OCI-LY1 (cell line): ENCODE measurements at regions not wholly inside any gene's neighbourhood (a gene's known extent, or its start where the extent isn't known, plus 50 kb on each side); places are given as distances from the start of the nearest gene placed in this dataset.

ENCODE experiments used
- H2AFZ ChIP-seq: fragments of 200-600 bp; sonication (generic), shearing (Covaris generic); 2 replicates; pipeline ENCODE4 v1.6.0; 2014; ENCODE audit warnings: antibody characterized with exemption, mild to moderate bottlenecking, low read length
- H3F3A ChIP-seq: fragments of 200-600 bp; sonication (generic), shearing (Covaris generic); 2 replicates; pipeline ENCODE4 v1.6.0; 2014; ENCODE audit warnings: mild to moderate bottlenecking, antibody characterized with exemption, low read length, moderate library complexity; ENCODE audit not compliant: insufficient read depth
- H3K27ac ChIP-seq: fragments of 200-600 bp; sonication (generic); 2 replicates; pipeline ENCODE4 v1.5.1; 2014; ENCODE audit warnings: low read length, mixed run types, mild to moderate bottlenecking, low read depth; ENCODE audit not compliant: poor library complexity, severe bottlenecking
- H3K27me3 ChIP-seq: fragments of 200-600 bp; sonication (generic); 2 replicates; pipeline ENCODE4 v1.6.0; 2014; ENCODE audit warnings: antibody characterized with exemption, mild to moderate bottlenecking, low read length, moderate library complexity; ENCODE audit not compliant: insufficient read depth
- H3K36me3 ChIP-seq: fragments of 200-600 bp; sonication (generic); 2 replicates; pipeline ENCODE4 v1.6.1; 2014; ENCODE audit warnings: mild to moderate bottlenecking, antibody characterized with exemption, low read length, moderate library complexity, mixed read lengths; ENCODE audit not compliant: insufficient read depth
- H3K4me1 ChIP-seq: fragments of 200-600 bp; sonication (generic); 2 replicates; pipeline ENCODE4 v1.5.1; 2014; ENCODE audit warnings: mild to moderate bottlenecking, low read length, moderate library complexity; ENCODE audit not compliant: insufficient read depth, severe bottlenecking
- H3K4me2 ChIP-seq: fragments of 200-600 bp; sonication (generic), shearing (Covaris generic); 2 replicates; pipeline ENCODE4 v1.6.1; 2014; ENCODE audit warnings: low read length
- H3K4me3 ChIP-seq: fragments of 200-600 bp; sonication (generic); 2 replicates; pipeline ENCODE4 v1.5.1; 2014; ENCODE audit warnings: low read length, low read depth, mild to moderate bottlenecking, mixed read lengths; ENCODE audit not compliant: poor library complexity, severe bottlenecking
- H3K79me2 ChIP-seq: fragments of 200-600 bp; shearing (Covaris generic); 2 replicates; pipeline ENCODE4 v1.6.1; 2016; ENCODE audit warnings: mixed run types, low read length, mixed read lengths; ENCODE audit not compliant: insufficient read depth
- H3K9ac ChIP-seq: fragments of 200-600 bp; sonication (generic), shearing (Covaris generic); 2 replicates; pipeline ENCODE4 v1.6.1; 2014; ENCODE audit warnings: mild to moderate bottlenecking, low read length, mixed read lengths
- H3K9me2 ChIP-seq: fragments of 200-600 bp; sonication (generic), shearing (Covaris generic); 2 replicates; pipeline ENCODE4 v1.6.1; 2014; ENCODE audit warnings: low read depth, mild to moderate bottlenecking, low read length, mixed read lengths
- H3K9me3 ChIP-seq: fragments of 200-600 bp; shearing (Covaris generic); 2 replicates; pipeline ENCODE4 v1.6.1; 2014; ENCODE audit warnings: low read length, mixed read lengths
- H4K20me1 ChIP-seq: fragments of 200-600 bp; sonication (generic), shearing (Covaris generic); 2 replicates; pipeline ENCODE4 v1.6.0; 2016; ENCODE audit warnings: mild to moderate bottlenecking, low read length; ENCODE audit not compliant: insufficient read depth
- CTCF ChIP-seq: fragments of 200-600 bp; sonication (generic), shearing (Covaris generic); IDR thresholded peaks from 2 replicates; pipeline ENCODE4 v1.5.1; 2017; ENCODE audit warnings: mild to moderate bottlenecking, antibody characterized with exemption, low read length, moderate library complexity, mixed read lengths
- EZH2 ChIP-seq: fragments of 200-600 bp; sonication (generic), shearing (Covaris generic); IDR thresholded peaks from 2 replicates; pipeline ENCODE4 v1.8.0; 2017; ENCODE audit warnings: borderline replicate concordance, mixed run types, mild to moderate bottlenecking, antibody characterized with exemption, low read length, moderate library complexity, mixed read lengths

- Histone ChIP-seq H2AFZ (no peak overlapping the region), H3F3A (no peaks in the 10 kb centered on the region), H3K36me3 (no peaks in the 10 kb centered on the region), H3K4me3 (no peak overlapping the region), H3K9me3 (no peaks in the 10 kb centered on the region), H3K27ac (no peak overlapping the region), H3K79me2 (no peaks in the 10 kb centered on the region), H3K4me1 (no peaks in the 10 kb centered on the region), H3K9me2 (no peaks in the 10 kb centered on the region), H4K20me1 (no peaks in the 10 kb centered on the region), H3K9ac (no peak overlapping the region), H3K4me2 (no peak overlapping the region), H3K27me3 (no peaks in the 10 kb centered on the region)
- TF ChIP-seq EZH2 (no peak), CTCF (no peak)
Measured at GRCh38 chr10:21146436-21146789, 249.3 kb upstream of the NEBL start.

GRCh38 chr10:21145751-21146435 is 248.8 kb upstream of the NEBL start:
- Histone ChIP-seq H3K79me2 (no peaks in the 10 kb centered on the region), H3K4me2 (no peak overlapping the region), H3K27me3 (no peaks in the 10 kb centered on the region), H3F3A (no peaks in the 10 kb centered on the region), H3K9me2 (no peaks in the 10 kb centered on the region), H3K27ac (no peak overlapping the region), H4K20me1 (no peaks in the 10 kb centered on the region), H3K4me1 (no peaks in the 10 kb centered on the region), H3K4me3 (no peak overlapping the region), H2AFZ (no peak overlapping the region), H3K9ac (no peak overlapping the region), H3K36me3 (no peaks in the 10 kb centered on the region), H3K9me3 (no peaks in the 10 kb centered on the region)
- TF ChIP-seq CTCF: no peak
- no peak for TF ChIP-seq EZH2

GRCh38 chr10:21144047-21144446 is 246.9 kb upstream of the NEBL start:
- Histone ChIP-seq H3K9me2 (no peaks in the 10 kb centered on the region), H3K4me1 (no peaks in the 10 kb centered on the region), H3K27ac (no peak overlapping the region), H3K79me2 (no peaks in the 10 kb centered on the region), H3K4me3 (no peak overlapping the region), H3K36me3 (no peaks in the 10 kb centered on the region), H3K4me2 (no peak overlapping the region), H3K9ac (no peak overlapping the region), H3F3A (no peaks in the 10 kb centered on the region), H4K20me1 (no peaks in the 10 kb centered on the region), H3K27me3 (no peaks in the 10 kb centered on the region), H3K9me3 (no peaks in the 10 kb centered on the region), H2AFZ (no peak overlapping the region)
- no peak for TF ChIP-seq CTCF
- TF ChIP-seq EZH2: no peak
